ENCODE measurements at regions not wholly inside any gene's neighbourhood (a gene's known extent, or its start where the extent isn't known, plus 50 kb on each side); places are given as distances from the start of the nearest gene placed in this dataset.
"Not testable (repeated sequence)": the region's sequence is repeated elsewhere in the genome, so short reads cannot be mapped to it uniquely, and the experiment has no call there.

DNA sequence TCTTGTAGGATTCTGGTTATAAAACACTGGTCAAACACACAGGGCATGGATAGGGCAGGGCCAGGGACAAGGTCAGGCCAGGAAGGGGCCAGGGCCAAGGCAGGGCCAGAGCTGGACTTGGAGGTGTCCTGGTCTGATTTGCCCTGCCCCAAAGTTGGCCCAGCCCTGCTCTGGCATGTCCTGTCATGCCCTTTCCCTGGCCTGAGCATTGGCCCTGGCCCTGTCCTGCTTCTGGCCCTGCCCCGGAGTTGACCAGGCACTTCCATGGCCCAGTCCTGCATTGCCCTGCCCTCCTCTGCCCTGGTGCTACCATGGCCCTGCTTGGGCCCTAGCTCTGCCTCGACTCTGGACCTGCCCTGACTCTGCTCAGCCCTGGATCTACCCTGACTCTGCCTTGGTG, 536.6 kb downstream of the FOXD4L6 start:
- not testable (repeated sequence) for TF ChIP-seq CTCF, EP300 (IDR thresholded peaks at IDR 0.05)
